ENCODE measurements at regions not wholly inside any gene's neighbourhood (a gene's known extent, or its start where the extent isn't known, plus 50 kb on each side); places are given as distances from the start of the nearest gene placed in this dataset.

GRCh38 chr10:2989292-2989947, 77.9 kb upstream of the PFKP start:
- no peak for TF ChIP-seq EZH2 (IDR thresholded peaks at IDR 0.05; ENCODE audit: borderline replicate concordance, low read depth, low read length, severe bottlenecking)
- TF ChIP-seq, protein P1, sequence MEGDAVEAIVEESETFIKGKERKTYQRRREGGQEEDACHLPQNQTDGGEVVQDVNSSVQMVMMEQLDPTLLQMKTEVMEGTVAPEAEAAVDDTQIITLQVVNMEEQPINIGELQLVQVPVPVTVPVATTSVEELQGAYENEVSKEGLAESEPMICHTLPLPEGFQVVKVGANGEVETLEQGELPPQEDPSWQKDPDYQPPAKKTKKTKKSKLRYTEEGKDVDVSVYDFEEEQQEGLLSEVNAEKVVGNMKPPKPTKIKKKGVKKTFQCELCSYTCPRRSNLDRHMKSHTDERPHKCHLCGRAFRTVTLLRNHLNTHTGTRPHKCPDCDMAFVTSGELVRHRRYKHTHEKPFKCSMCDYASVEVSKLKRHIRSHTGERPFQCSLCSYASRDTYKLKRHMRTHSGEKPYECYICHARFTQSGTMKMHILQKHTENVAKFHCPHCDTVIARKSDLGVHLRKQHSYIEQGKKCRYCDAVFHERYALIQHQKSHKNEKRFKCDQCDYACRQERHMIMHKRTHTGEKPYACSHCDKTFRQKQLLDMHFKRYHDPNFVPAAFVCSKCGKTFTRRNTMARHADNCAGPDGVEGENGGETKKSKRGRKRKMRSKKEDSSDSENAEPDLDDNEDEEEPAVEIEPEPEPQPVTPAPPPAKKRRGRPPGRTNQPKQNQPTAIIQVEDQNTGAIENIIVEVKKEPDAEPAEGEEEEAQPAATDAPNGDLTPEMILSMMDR (IDR thresholded peaks at IDR 0.05; ENCODE audit: borderline replicate concordance, extremely low read depth, low read length, poor library complexity, severe bottlenecking): no peak

Data from DND-41 (cell line).